ENCODE measurements at regions not wholly inside any gene's neighbourhood (a gene's known extent, or its start where the extent isn't known, plus 50 kb on each side); places are given as distances from the start of the nearest gene placed in this dataset.
"Not testable (repeated sequence)": the region's sequence is repeated elsewhere in the genome, so short reads cannot be mapped to it uniquely, and the experiment has no call there.

GRCh38 chr3:21934591-21934990, 183.6 kb upstream of the ZNF385D start:
- no peak overlapping the region for H3K27ac Mint-ChIP-seq
- DNase-seq (ENCODE audit: low spot score in 2 of 2) (no peak), ATAC-seq (no peak)
- H3K36me3 Mint-ChIP-seq: no peaks in the 10 kb centered on the region
- H3K9me3 Mint-ChIP-seq: peaks cover 12 to 13% of the 10 kb centered on the region in 2 donors

GRCh38 chr3:21936207-21936606, 185.2 kb upstream of the ZNF385D start:
- Mint-ChIP-seq H3K36me3 (no peaks in the 10 kb centered on the region), H3K27ac (no peak overlapping the region), H3K9me3 (peaks cover 12 to 16% of the 10 kb centered on the region in 2 donors)
- DNase-seq (ENCODE audit: low spot score in 2 of 2) (no peak), ATAC-seq (no peak)

- H3K27ac Mint-ChIP-seq: no peak overlapping the region
- ATAC-seq: no peak
- no peak for DNase-seq (ENCODE audit: low spot score in 2 of 2)
- H3K36me3 Mint-ChIP-seq: no peaks in the 10 kb centered on the region
- H3K9me3 Mint-ChIP-seq: peaks cover 12 to 16% of the 10 kb centered on the region in 2 donors
Measured at GRCh38 chr3:21938267-21938681, 187.3 kb upstream of the ZNF385D start.

GRCh38 chr3:21942328-21942727, 191.3 kb upstream of the ZNF385D start:
- ATAC-seq: no peak
- DNase-seq (ENCODE audit: low spot score in 2 of 2): no peak
- peaks cover 6 to 10% of the 10 kb centered on the region in 2 donors for H3K9me3 Mint-ChIP-seq
- H3K36me3 Mint-ChIP-seq: no peaks in the 10 kb centered on the region
- no peak overlapping the region for H3K27ac Mint-ChIP-seq

- no peak for ATAC-seq
- peaks cover 0 to 4% of the 10 kb centered on the region in 2 donors for H3K9me3 Mint-ChIP-seq
- H3K27ac Mint-ChIP-seq: no peak overlapping the region
- no peaks in the 10 kb centered on the region for H3K36me3 Mint-ChIP-seq
- no peak for DNase-seq (ENCODE audit: low spot score in 2 of 2)
Measured at GRCh38 chr3:21944251-21944650, 193.2 kb upstream of the ZNF385D start.

GRCh38 chr3:21952856-21953255, 201.8 kb upstream of the ZNF385D start:
- Mint-ChIP-seq H3K9me3 (peaks cover 20 to 21% of the 10 kb centered on the region in 2 donors), H3K36me3 (peaks cover 0 to 5% of the 10 kb centered on the region in 2 donors)
- DNase-seq (ENCODE audit: low spot score in 2 of 2): no peak

GRCh38 chr3:21954709-21955108, 203.7 kb upstream of the ZNF385D start:
- Mint-ChIP-seq H3K9me3 (peaks cover 21 to 22% of the 10 kb centered on the region in 2 donors), H3K36me3 (peaks cover 0 to 5% of the 10 kb centered on the region in 2 donors), H3K27ac (no peak overlapping the region)
- ATAC-seq: no peak
- no peak for DNase-seq (ENCODE audit: low spot score in 2 of 2)

More at GRCh38 chr3:21952856-21953255, 201.8 kb upstream of the ZNF385D start:
- ATAC-seq: no peak
- H3K27ac Mint-ChIP-seq: no peak overlapping the region

- DNase-seq (ENCODE audit: low spot score in 2 of 2) (no peak), ATAC-seq (no peak)
- Mint-ChIP-seq H3K27ac (no peak overlapping the region), H3K9me3 (peaks cover 17 to 20% of the 10 kb centered on the region in 2 donors), H3K36me3 (peaks cover 0 to 2% of the 10 kb centered on the region in 2 donors)
Measured at GRCh38 chr3:21955406-21955805, 204.4 kb upstream of the ZNF385D start.

GRCh38 chr3:21960033-21960432, 209.0 kb upstream of the ZNF385D start:
- ATAC-seq: no peak
- H3K27ac Mint-ChIP-seq: no peak overlapping the region
- H3K9me3 Mint-ChIP-seq: peaks cover 8 to 14% of the 10 kb centered on the region in 2 donors
- no peaks in the 10 kb centered on the region for H3K36me3 Mint-ChIP-seq
- no peak for DNase-seq (ENCODE audit: low spot score in 2 of 2)

GRCh38 chr3:21962456-21962855, 211.4 kb upstream of the ZNF385D start:
- Mint-ChIP-seq H3K36me3 (no peaks in the 10 kb centered on the region), H3K9me3 (peaks cover 5 to 11% of the 10 kb centered on the region in 2 donors), H3K27ac (no peak overlapping the region)
- no peak for ATAC-seq
- no peak for DNase-seq (ENCODE audit: low spot score in 2 of 2)

GRCh38 chr3:21966457-21966856, 215.4 kb upstream of the ZNF385D start:
- DNase-seq (ENCODE audit: low spot score in 2 of 2); H3K36me3 Mint-ChIP-seq; ATAC-seq; H3K27ac Mint-ChIP-seq: not testable (repeated sequence)
- peaks cover 10 to 17% of the 10 kb centered on the region in 2 donors for H3K9me3 Mint-ChIP-seq

GRCh38 chr3:21979706-21980105, 228.7 kb upstream of the ZNF385D start:
- Mint-ChIP-seq H3K9me3 (peaks cover 9 to 30% of the 10 kb centered on the region in 2 donors), H3K36me3 (no peaks in the 10 kb centered on the region), H3K27ac (no peak overlapping the region)
- DNase-seq (ENCODE audit: low spot score in 2 of 2) (no peak), ATAC-seq (no peak)

- ATAC-seq (no peak), DNase-seq (ENCODE audit: low spot score in 2 of 2) (no peak)
- no peaks in the 10 kb centered on the region for H3K36me3 Mint-ChIP-seq
- H3K9me3 Mint-ChIP-seq: peaks cover 0 to 1% of the 10 kb centered on the region in 2 donors
- H3K27ac Mint-ChIP-seq: no peak overlapping the region
Measured at GRCh38 chr3:21989341-21990042, 238.5 kb upstream of the ZNF385D start.

- no peak for ATAC-seq
- Mint-ChIP-seq H3K9me3 (peaks cover 0 to 5% of the 10 kb centered on the region in 2 donors), H3K36me3 (no peaks in the 10 kb centered on the region), H3K27ac (no peak overlapping the region)
- no peak for DNase-seq (ENCODE audit: low spot score in 2 of 2)
Measured at GRCh38 chr3:21991061-21991460, 240.1 kb upstream of the ZNF385D start.

GRCh38 chr3:21995079-21995607, 244.1 kb upstream of the ZNF385D start:
- no peak overlapping the region for H3K27ac Mint-ChIP-seq
- peaks cover 0 to 5% of the 10 kb centered on the region in 2 donors for H3K9me3 Mint-ChIP-seq
- DNase-seq (ENCODE audit: low spot score in 2 of 2): no peak
- ATAC-seq: no peak
- no peaks in the 10 kb centered on the region for H3K36me3 Mint-ChIP-seq

- no peak for ATAC-seq
- no peak overlapping the region for H3K27ac Mint-ChIP-seq
- no peak for DNase-seq (ENCODE audit: low spot score in 2 of 2)
- peaks cover 5 to 9% of the 10 kb centered on the region in 2 donors for H3K9me3 Mint-ChIP-seq
- H3K36me3 Mint-ChIP-seq: no peaks in the 10 kb centered on the region
Measured at GRCh38 chr3:22007368-22007767, 256.4 kb upstream of the ZNF385D start.

GRCh38 chr3:22010997-22011396, 260.0 kb upstream of the ZNF385D start:
- no peak overlapping the region for H3K27ac Mint-ChIP-seq
- DNase-seq (ENCODE audit: low spot score in 2 of 2) (no peak), ATAC-seq (no peak)
- peaks cover 5 to 13% of the 10 kb centered on the region in 2 donors for H3K9me3 Mint-ChIP-seq
- H3K36me3 Mint-ChIP-seq: no peaks in the 10 kb centered on the region

GRCh38 chr3:22012471-22012870, 261.5 kb upstream of the ZNF385D start:
- DNase-seq (ENCODE audit: low spot score in 2 of 2) (no peak), ATAC-seq (no peak)
- H3K27ac Mint-ChIP-seq: no peak overlapping the region
- peaks cover 5 to 13% of the 10 kb centered on the region in 2 donors for H3K9me3 Mint-ChIP-seq
- H3K36me3 Mint-ChIP-seq: no peaks in the 10 kb centered on the region

Data from activated naive CD4-positive, alpha-beta T cell treated with anti-CD3 and anti-CD28 coated beads, Interleukin-2, amount 50 U/mL, for 72 hours (primary cell).